Upper lobe of right lung (tissue), 1 donor: ENCODE measurements at regions not wholly inside any gene's neighbourhood (a gene's known extent, or its start where the extent isn't known, plus 50 kb on each side); places are given as distances from the start of the nearest gene placed in this dataset.

ENCODE experiments used
- ATAC-seq: fragments of 200-7000 bp; cut with Tn5 transposase; one replicate; pipeline ENCODE4 v1.9.1; 2020; ENCODE audit warnings: mild to moderate bottlenecking, moderate library complexity
- DNase-seq: peaks from one replicate; pipeline ENCODE4 v3.0.0-alpha.2; 2020
- H3K27ac ChIP-seq: fragments of 200-600 bp; one replicate; pipeline ENCODE4 v1.8.0; 2022
- H3K27me3 ChIP-seq: fragments of 200-600 bp; one replicate; pipeline ENCODE4 v1.8.0; 2022; ENCODE audit warnings: mild to moderate bottlenecking
- H3K36me3 ChIP-seq: fragments of 200-600 bp; one replicate; pipeline ENCODE4 v1.8.0; 2022
- H3K4me1 ChIP-seq: fragments of 200-600 bp; one replicate; pipeline ENCODE4 v1.8.0; 2022
- H3K4me3 ChIP-seq: fragments of 200-600 bp; one replicate; pipeline ENCODE4 v1.8.0; 2022; ENCODE audit warnings: mild to moderate bottlenecking
- H3K9me3 ChIP-seq: fragments of 200-600 bp; one replicate; pipeline ENCODE4 v1.8.0; 2022
- intact Hi-C: fragments of 100-400 bp; cut with DNase I; formaldehyde crosslinking; loops from one replicate; pipeline ENCODE4 v1.11.0; 2022
- TF ChIP-seq, protein P1 (sequence below): fragments of 200-600 bp; IDR thresholded peaks from one replicate; pipeline ENCODE4 v1.8.0; 2022; ENCODE audit warnings: antibody characterized with exemption
- donor health status: DM: no; HTN: yes; CAD: no; lungs with severe emphysema.

GRCh38 chr5:135703016-135703550, 124.3 kb upstream of the CXCL14 start:
- intact Hi-C loops: no loop called here
- no peak for ATAC-seq
- H3K27ac ChIP-seq: no peak overlapping the region

GRCh38 chr5:135702191-135702590, 123.4 kb upstream of the CXCL14 start:
- intact Hi-C loops: no loop called here

More at GRCh38 chr5:135703016-135703550, 124.3 kb upstream of the CXCL14 start:
- TF ChIP-seq, protein P1, sequence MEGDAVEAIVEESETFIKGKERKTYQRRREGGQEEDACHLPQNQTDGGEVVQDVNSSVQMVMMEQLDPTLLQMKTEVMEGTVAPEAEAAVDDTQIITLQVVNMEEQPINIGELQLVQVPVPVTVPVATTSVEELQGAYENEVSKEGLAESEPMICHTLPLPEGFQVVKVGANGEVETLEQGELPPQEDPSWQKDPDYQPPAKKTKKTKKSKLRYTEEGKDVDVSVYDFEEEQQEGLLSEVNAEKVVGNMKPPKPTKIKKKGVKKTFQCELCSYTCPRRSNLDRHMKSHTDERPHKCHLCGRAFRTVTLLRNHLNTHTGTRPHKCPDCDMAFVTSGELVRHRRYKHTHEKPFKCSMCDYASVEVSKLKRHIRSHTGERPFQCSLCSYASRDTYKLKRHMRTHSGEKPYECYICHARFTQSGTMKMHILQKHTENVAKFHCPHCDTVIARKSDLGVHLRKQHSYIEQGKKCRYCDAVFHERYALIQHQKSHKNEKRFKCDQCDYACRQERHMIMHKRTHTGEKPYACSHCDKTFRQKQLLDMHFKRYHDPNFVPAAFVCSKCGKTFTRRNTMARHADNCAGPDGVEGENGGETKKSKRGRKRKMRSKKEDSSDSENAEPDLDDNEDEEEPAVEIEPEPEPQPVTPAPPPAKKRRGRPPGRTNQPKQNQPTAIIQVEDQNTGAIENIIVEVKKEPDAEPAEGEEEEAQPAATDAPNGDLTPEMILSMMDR: no peak
- DNase-seq: no peak
- Histone ChIP-seq H3K4me1 (no peaks in the 10 kb centered on the region), H3K9me3 (no peaks in the 10 kb centered on the region), H3K36me3 (no peaks in the 10 kb centered on the region), H3K27me3 (no peaks in the 10 kb centered on the region), H3K4me3 (no peak overlapping the region)

DNA sequence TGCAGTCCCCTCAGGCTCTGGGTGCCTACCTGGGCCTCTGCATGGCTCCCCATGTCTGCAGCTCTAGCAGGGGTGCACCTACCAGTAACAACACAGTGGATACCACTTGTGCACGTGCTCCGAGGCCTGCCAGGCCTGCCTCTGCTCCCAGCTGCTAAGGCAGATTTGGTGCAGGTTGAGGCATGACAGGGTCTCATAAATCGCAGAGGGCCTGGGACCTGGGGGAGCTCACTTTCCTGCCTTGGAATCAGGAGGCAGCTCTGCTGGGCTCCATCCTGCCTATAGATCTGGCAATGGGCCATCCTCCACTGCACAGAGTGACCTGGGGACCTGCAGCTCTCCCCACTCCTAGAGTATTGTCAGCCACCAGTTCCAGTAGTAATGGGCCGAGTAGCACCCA, 121.9 kb upstream of the CXCL14 start:
- H3K27me3 ChIP-seq: no peaks in the 10 kb centered on the region
- H3K36me3 ChIP-seq: no peaks in the 10 kb centered on the region
- TF ChIP-seq, protein P1: no peak
- intact Hi-C loops: no loop called here
- DNase-seq (no peak), ATAC-seq (no peak)
- no peak overlapping the region for H3K27ac ChIP-seq
- H3K4me1 ChIP-seq: no peaks in the 10 kb centered on the region
- H3K9me3 ChIP-seq: no peaks in the 10 kb centered on the region
- H3K4me3 ChIP-seq: no peak overlapping the region

More at GRCh38 chr5:135702191-135702590, 123.4 kb upstream of the CXCL14 start:
- Histone ChIP-seq H3K27me3 (no peaks in the 10 kb centered on the region), H3K36me3 (no peaks in the 10 kb centered on the region), H3K27ac (no peak overlapping the region), H3K4me1 (no peaks in the 10 kb centered on the region), H3K4me3 (no peak overlapping the region), H3K9me3 (no peaks in the 10 kb centered on the region)
- DNase-seq: no peak
- ATAC-seq: no peak
- TF ChIP-seq, protein P1: no peak

DNA sequence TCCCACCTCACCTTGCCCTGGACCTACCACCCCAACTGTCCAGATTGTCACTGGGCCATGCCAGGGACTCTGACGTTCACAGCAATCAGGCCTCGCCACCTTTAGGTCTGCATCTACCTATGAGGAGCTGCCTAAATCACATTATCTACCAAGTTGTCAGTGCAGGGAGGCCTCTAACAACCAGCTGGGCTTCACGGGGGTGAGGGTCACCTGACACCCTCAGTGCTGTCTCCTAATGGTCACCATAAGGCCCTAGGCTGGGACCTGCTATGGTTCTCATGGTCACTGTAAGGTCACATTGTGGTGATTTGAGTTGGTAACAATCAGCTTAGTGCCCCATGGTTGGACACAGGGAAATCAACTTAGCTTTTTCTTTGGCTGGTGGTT, 119.2 kb upstream of the CXCL14 start:
- no peaks in the 10 kb centered on the region for H3K9me3 ChIP-seq
- H3K27me3 ChIP-seq: no peaks in the 10 kb centered on the region
- no peak overlapping the region for H3K27ac ChIP-seq
- no peak overlapping the region for H3K4me3 ChIP-seq
- DNase-seq (no peak), ATAC-seq (no peak)
- no peaks in the 10 kb centered on the region for H3K4me1 ChIP-seq
- TF ChIP-seq, protein P1: no peak
- H3K36me3 ChIP-seq: no peaks in the 10 kb centered on the region
- intact Hi-C loops: no loop called here

DNA sequence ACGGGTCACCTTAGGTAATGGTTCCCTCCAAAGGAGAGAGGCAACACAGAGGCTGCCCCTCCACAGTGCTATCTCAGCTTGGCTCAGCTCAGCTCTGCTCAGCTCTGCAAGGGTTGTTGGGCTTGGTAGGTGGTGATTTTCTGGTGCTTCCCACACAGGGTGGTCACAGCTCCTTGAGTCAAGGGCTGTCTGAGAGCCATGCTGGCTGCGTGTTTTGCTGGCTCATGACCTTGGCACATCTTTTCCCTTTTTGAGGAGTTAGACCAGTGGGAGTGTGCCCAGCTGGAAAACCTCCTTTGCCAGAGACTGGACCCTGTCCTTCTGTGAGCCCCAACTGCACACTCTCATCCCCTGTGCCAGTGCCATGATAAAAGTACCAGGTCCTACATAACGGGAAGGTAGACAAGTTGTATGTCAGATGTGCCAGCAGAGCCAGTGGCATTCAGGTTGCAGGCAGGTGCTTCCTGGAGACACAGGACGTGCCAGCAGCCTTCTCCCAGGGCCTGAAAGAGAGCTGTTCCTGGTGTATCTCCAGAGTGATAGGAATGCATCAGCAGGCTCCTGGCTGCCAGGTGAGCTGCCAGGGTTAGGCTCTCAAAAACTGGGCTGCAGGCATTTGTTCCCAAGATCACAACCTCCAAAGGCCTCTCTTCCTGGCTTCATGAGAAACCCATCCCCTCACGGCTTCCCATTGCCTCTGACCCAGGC, 118.6 kb upstream of the CXCL14 start:
- DNase-seq (no peak), ATAC-seq (no peak)
- Histone ChIP-seq H3K27ac (no peak overlapping the region), H3K4me3 (no peak overlapping the region), H3K27me3 (no peaks in the 10 kb centered on the region), H3K9me3 (no peaks in the 10 kb centered on the region), H3K36me3 (no peaks in the 10 kb centered on the region), H3K4me1 (no peaks in the 10 kb centered on the region)
- TF ChIP-seq, protein P1: no peak
- intact Hi-C loops: no loop called here
